Thyroid gland (tissue), 4 donors: ENCODE measurements at regions not wholly inside any gene's neighbourhood (a gene's known extent, or its start where the extent isn't known, plus 50 kb on each side); places are given as distances from the start of the nearest gene placed in this dataset.

Source experiments
- DNase-seq, 2 donors: peaks; one replicate each; pipeline ENCODE4 v3.0.0-alpha.2; 2019
- H3K27ac ChIP-seq, 3 donors: fragments of 200-600 bp; sonication (generic); 1 replicate in 2 of 3; 2 replicates in 1 of 3; pipeline ENCODE4 v1.5.1; 2016 to 2019; ENCODE audit warnings: mild to moderate bottlenecking in 1 of 3, moderate library complexity in 1 of 3
- H3K27me3 ChIP-seq: fragments of 200-600 bp; sonication (generic); one replicate; pipeline ENCODE4 v1.5.1; 2019
- H3K36me3 ChIP-seq, 2 donors: fragments of 200-600 bp; sonication (generic); one replicate each; pipeline ENCODE4 v1.5.1; 2016 to 2019
- H3K4me1 ChIP-seq, 2 donors: fragments of 200-600 bp; sonication (generic); one replicate each; pipeline ENCODE4 v1.5.1; 2017 to 2019
- H3K4me3 ChIP-seq, 3 donors: fragments of 200-600 bp; sonication (generic); replicated peaks in 1 of 3; 1 replicate in 2 of 3; 2 replicates in 1 of 3; pipeline ENCODE4 v1.5.1; 2016; ENCODE audit warnings: mild to moderate bottlenecking in 1 of 3
- H3K9me3 ChIP-seq: fragments of 200-600 bp; sonication (generic); one replicate; pipeline ENCODE4 v1.5.1; 2017
- POLR2A ChIP-seq, 2 donors: fragments of 450-650 bp; IDR thresholded peaks; one replicate each; pipeline ENCODE4 v1.6.1; 2017; ENCODE audit warnings: antibody characterized with exemption in 2 of 2, mild to moderate bottlenecking in 2 of 2, moderate library complexity in 1 of 2
- WGBS, 2 donors: methylation state at CpG; one replicate each; pipeline ENCODE4 v1.1.5; 2017; 5-methylcytosine and 5-hydroxymethylcytosine counted together
- intact Hi-C: fragments of 100-400 bp; cut with DNase I; formaldehyde crosslinking; loops from one replicate; pipeline ENCODE4 v1.15.1; 2023
- TF ChIP-seq, protein P1 (sequence below), 6 experiments: fragments of 200-600 bp in 3 of 6; fragments of 450-650 bp in 3 of 6; sonication (generic) in 3 of 6; IDR thresholded peaks; one replicate each; pipeline ENCODE4 v1.5.1; 2016 to 2019; ENCODE audit warnings: antibody characterized with exemption in 6 of 6, mild to moderate bottlenecking in 2 of 6, inconsistent platforms in 1 of 6, moderate library complexity in 1 of 6

DNA sequence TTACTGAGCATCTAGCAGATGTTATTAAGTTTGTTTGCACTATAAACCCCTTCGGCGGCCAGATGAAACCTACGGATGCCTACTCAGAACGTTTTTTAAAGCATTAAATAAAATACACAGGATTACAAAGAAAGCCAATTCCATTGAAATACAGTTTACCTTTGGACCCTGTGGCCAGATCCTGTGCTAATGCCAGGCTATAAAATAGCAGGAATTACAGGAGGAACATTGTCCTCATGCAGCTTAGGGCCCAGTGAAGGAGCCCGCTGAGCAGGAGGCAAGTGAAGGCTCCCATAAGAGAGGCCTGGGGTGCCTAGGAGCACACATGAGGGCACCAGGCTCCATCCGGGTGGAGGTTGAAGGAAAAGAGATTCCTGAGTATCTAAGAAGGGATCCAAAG is 310.4 kb downstream of the MTX2 start:
- Histone ChIP-seq H3K4me3 (no peak overlapping the region), H3K36me3 (no peaks in the 10 kb centered on the region), H3K27me3 (no peaks in the 10 kb centered on the region), H3K9me3 (no peaks in the 10 kb centered on the region), H3K27ac (no peak overlapping the region), H3K4me1 (no peaks in the 10 kb centered on the region)
- TF ChIP-seq, protein P1, sequence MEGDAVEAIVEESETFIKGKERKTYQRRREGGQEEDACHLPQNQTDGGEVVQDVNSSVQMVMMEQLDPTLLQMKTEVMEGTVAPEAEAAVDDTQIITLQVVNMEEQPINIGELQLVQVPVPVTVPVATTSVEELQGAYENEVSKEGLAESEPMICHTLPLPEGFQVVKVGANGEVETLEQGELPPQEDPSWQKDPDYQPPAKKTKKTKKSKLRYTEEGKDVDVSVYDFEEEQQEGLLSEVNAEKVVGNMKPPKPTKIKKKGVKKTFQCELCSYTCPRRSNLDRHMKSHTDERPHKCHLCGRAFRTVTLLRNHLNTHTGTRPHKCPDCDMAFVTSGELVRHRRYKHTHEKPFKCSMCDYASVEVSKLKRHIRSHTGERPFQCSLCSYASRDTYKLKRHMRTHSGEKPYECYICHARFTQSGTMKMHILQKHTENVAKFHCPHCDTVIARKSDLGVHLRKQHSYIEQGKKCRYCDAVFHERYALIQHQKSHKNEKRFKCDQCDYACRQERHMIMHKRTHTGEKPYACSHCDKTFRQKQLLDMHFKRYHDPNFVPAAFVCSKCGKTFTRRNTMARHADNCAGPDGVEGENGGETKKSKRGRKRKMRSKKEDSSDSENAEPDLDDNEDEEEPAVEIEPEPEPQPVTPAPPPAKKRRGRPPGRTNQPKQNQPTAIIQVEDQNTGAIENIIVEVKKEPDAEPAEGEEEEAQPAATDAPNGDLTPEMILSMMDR (IDR thresholded peaks at IDR 0.05): no peak
- no peak for TF ChIP-seq POLR2A (IDR thresholded peaks at IDR 0.05)
- DNase-seq: no peak
- 90 to 91% methylated on average over 6 of the region's 6 CpGs for WGBS, 2 donors
- intact Hi-C loops: no loop called here

DNA sequence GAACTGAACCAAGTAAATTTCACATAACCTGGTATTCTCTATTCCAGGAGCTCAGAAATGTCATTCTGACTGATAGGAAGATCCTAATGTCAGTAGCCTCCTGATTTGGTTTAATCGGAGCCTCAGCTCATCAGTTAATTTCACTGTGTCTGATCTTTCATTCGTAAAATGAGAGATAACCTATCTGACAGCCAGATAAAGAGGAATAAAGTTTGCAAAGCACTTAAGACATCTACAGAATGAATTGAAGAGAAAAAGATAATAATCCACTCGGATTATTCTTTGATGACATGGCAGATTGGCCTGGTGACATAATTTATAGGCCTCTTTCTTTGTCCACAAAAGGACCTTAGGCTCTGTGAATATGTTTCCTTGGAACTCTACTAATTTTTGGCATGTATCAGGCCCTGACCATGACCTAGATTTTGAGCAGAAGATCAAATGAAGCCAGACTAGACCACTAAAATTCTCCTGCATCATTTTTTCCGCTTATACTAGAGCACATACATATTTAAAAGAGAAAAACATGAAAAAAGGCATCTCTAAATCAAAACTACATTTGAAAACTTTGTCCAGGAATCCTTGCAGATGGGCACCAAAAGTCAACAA is 312.4 kb downstream of the MTX2 start:
- intact Hi-C loops: no loop called here
- Histone ChIP-seq H3K4me3 (no peak overlapping the region), H3K9me3 (no peaks in the 10 kb centered on the region), H3K4me1 (no peaks in the 10 kb centered on the region), H3K36me3 (no peaks in the 10 kb centered on the region), H3K27ac (no peak overlapping the region), H3K27me3 (no peaks in the 10 kb centered on the region)
- TF ChIP-seq POLR2A (IDR thresholded peaks at IDR 0.05): no peak
- TF ChIP-seq, protein P1 (IDR thresholded peaks at IDR 0.05): no peak
- DNase-seq: no peak
- WGBS, 2 donors: 83 to 92% methylated on average over 4 of the region's 4 CpGs

DNA sequence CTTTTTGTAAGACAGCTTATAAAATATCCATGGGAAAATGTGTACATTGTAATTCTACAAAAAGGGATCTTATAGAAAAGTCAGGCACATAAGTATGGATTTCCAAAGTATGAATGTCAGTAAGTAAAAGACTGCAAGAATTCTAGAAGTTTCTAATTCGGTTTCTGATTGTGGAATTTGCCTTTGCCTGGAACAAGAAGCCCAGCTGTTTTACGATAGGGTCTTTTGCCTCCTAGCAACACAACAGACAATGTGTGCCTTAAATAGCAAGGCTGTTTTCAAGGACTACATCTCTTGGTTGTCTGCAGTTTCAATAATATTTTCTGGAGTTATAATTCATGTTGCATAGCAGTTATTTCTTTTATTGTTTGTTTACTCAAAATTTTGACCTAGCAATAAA is 312.9 kb downstream of the MTX2 start:
- H3K36me3 ChIP-seq: no peaks in the 10 kb centered on the region
- no peak for TF ChIP-seq POLR2A (IDR thresholded peaks at IDR 0.05)
- TF ChIP-seq, protein P1 (IDR thresholded peaks at IDR 0.05): no peak
- H3K9me3 ChIP-seq: no peaks in the 10 kb centered on the region
- H3K4me3 ChIP-seq: no peak overlapping the region
- H3K27me3 ChIP-seq: no peaks in the 10 kb centered on the region
- WGBS, 2 donors: 78 to 80% methylated on average over 2 of the region's 2 CpGs
- intact Hi-C loops: no loop called here
- no peak overlapping the region for H3K27ac ChIP-seq
- H3K4me1 ChIP-seq: no peaks in the 10 kb centered on the region
- no peak for DNase-seq

DNA sequence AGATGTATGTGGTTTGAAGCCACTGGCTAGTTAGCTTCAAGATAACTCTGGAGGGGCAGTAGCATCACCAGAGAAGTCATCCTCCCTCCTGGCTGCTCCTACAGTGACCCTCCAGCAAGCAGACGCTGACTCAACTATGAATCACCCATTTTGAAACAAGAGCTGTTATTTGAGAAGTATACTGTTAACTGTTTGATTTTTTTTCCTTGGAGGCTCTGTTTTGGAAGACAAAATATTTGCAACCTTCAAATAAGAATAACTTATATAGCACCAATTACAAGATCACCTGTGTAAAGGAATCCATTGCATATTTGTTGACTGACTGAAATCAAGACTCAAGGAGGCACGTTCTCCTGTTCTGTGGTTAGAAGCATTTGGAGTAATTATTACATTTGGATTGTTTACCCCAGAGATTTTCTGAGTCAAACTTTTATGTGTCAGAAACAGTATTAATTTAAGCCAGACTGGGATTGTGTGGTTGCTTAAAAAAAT is 313.8 kb downstream of the MTX2 start:
- TF ChIP-seq, protein P1 (IDR thresholded peaks at IDR 0.05): no peak
- no peak for TF ChIP-seq POLR2A (IDR thresholded peaks at IDR 0.05)
- H3K36me3 ChIP-seq: no peaks in the 10 kb centered on the region
- 63 to 71% methylated on average over 2 of the region's 2 CpGs for WGBS, 2 donors
- no peaks in the 10 kb centered on the region for H3K9me3 ChIP-seq
- no peak overlapping the region for H3K4me3 ChIP-seq
- intact Hi-C loops: no loop called here
- no peak for DNase-seq
- H3K27me3 ChIP-seq: no peaks in the 10 kb centered on the region
- no peak overlapping the region for H3K27ac ChIP-seq
- H3K4me1 ChIP-seq: no peaks in the 10 kb centered on the region

DNA sequence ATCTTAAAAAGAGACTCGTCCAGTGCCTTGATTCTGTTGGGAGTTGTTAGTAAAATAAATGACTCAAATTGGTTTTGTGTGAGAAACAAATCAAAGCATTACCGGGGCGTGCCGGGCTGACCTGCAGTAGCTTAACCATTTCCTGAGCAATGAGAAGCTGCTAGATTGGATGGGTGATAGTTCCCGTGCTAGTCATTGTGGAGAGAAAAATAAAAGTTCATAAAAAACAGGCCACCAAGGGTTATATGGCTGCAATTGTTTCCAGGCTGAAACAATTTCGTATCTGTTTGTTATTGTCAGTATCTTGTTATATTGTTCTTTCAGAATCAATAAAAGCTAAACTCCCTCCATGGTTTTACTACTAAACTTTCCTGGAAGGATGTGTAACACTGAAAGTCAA is 314.4 kb downstream of the MTX2 start:
- H3K4me1 ChIP-seq: no peaks in the 10 kb centered on the region
- DNase-seq: no peak
- H3K4me3 ChIP-seq: no peak overlapping the region
- intact Hi-C loops: no loop called here
- 42 to 51% methylated on average over 6 of the region's 6 CpGs for WGBS, 2 donors
- no peak overlapping the region for H3K27ac ChIP-seq
- H3K27me3 ChIP-seq: no peaks in the 10 kb centered on the region
- H3K36me3 ChIP-seq: no peaks in the 10 kb centered on the region
- no peaks in the 10 kb centered on the region for H3K9me3 ChIP-seq
- TF ChIP-seq, protein P1 (IDR thresholded peaks at IDR 0.05): no peak
- TF ChIP-seq POLR2A (IDR thresholded peaks at IDR 0.05): no peak
